Activated CD4-positive, alpha-beta T cell treated with anti-CD3 and anti-CD28 coated beads, Interleukin-2, Interleukin-6, amounts not matched to agents 100 ng/mL and 50 ng/mL, durations not matched to agents 16 hours and 8 hours (primary cell): ENCODE measurements at regions not wholly inside any gene's neighbourhood (a gene's known extent, or its start where the extent isn't known, plus 50 kb on each side); places are given as distances from the start of the nearest gene placed in this dataset.

Experiments
- DNase-seq: peaks from one replicate; pipeline ENCODE4 v3.0.0-alpha.2; 2020

- no peak for DNase-seq
These were observed 61.1 kb downstream of the SPATA31C2 start for GRCh38 chr9:88077071-88077617.

- DNase-seq, result peak; percentile 50
These were observed 61.8 kb downstream of the SPATA31C2 start for GRCh38 chr9:88076286-88077070.

GRCh38 chr9:88075966-88076285, 62.3 kb downstream of the SPATA31C2 start:
- no peak for DNase-seq

GRCh38 chr9:88075506-88075905, 62.8 kb downstream of the SPATA31C2 start:
- no peak for DNase-seq

GRCh38 chr9:88074931-88075330, 63.3 kb downstream of the SPATA31C2 start:
- no peak for DNase-seq

GRCh38 chr9:88072831-88073375, 65.4 kb downstream of the SPATA31C2 start:
- no peak for DNase-seq

GRCh38 chr9:88071331-88071730, 66.9 kb downstream of the SPATA31C2 start:
- DNase-seq, result no peak

GRCh38 chr9:88065619-88066018, 72.7 kb downstream of the SPATA31C2 start:
- no peak for DNase-seq

- DNase-seq, result no peak
These were observed 73.7 kb downstream of the SPATA31C2 start for GRCh38 chr9:88064554-88064953.

GRCh38 chr9:88060746-88061145, 77.5 kb downstream of the SPATA31C2 start:
- DNase-seq, result no peak

GRCh38 chr9:88059469-88059868, 78.8 kb downstream of the SPATA31C2 start:
- DNase-seq, result no peak

GRCh38 chr9:88056876-88057275, 81.4 kb downstream of the SPATA31C2 start:
- no peak for DNase-seq

- no peak for DNase-seq
These were observed 79.6 kb upstream of the CDK20 start for GRCh38 chr9:88053856-88054501.

GRCh38 chr9:88052321-88052965, 78.1 kb upstream of the CDK20 start:
- DNase-seq, result no peak

- DNase-seq, result no peak
These were observed 76.8 kb upstream of the CDK20 start for GRCh38 chr9:88051138-88051537.

- DNase-seq, result no peak
These were observed 75.5 kb upstream of the CDK20 start for GRCh38 chr9:88049677-88050307.

GRCh38 chr9:88046542-88046941, 72.2 kb upstream of the CDK20 start:
- no peak for DNase-seq

- DNase-seq, result no peak
These were observed 71.4 kb upstream of the CDK20 start for GRCh38 chr9:88045686-88046085.

GRCh38 chr9:88044200-88044599, 69.9 kb upstream of the CDK20 start:
- no peak for DNase-seq

- no peak for DNase-seq
These were observed 69.3 kb upstream of the CDK20 start for GRCh38 chr9:88043647-88044046.

GRCh38 chr9:88041447-88041846, 67.1 kb upstream of the CDK20 start:
- DNase-seq, result no peak

- no peak for DNase-seq
These were observed 63.0 kb upstream of the CDK20 start for GRCh38 chr9:88037285-88037845.

GRCh38 chr9:88034964-88035363, 60.6 kb upstream of the CDK20 start:
- no peak for DNase-seq
